M059J (cell line): ENCODE measurements at regions not wholly inside any gene's neighbourhood (a gene's known extent, or its start where the extent isn't known, plus 50 kb on each side); places are given as distances from the start of the nearest gene placed in this dataset.

Source experiments
- DNase-seq: peaks from one replicate; pipeline ENCODE4 v3.0.0-alpha.2; 2012; ENCODE audit warnings: low read depth

- DNase-seq = peak; percentile 83
These were observed 66.6 kb upstream of the TAF11L2 start for GRCh38 chr5:17431272-17432050.

DNA sequence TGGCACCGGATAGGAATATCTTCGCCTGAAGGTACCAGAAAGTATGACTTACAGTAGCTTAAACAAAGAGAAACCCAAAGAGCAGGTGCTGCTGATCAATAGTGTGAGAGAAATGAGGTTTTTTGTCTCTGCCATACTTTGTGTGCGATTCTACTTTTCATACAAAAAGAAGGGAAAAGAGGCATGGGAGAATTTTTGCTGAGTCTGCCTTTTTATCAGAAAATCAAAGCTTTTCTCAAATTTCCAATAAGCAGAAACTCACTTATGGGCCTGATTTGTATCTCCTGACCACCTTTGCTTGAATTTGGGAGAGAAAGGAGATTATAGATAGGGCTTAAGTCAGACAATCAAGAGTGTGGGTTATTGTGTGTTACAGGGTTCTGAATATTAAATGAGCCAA lies 65.5 kb upstream of the TAF11L2 start:
- no peak for DNase-seq

- DNase-seq = no peak
These were observed 64.6 kb upstream of the TAF11L2 start for GRCh38 chr5:17433406-17433805.

- DNase-seq = no peak
These were observed 63.0 kb upstream of the TAF11L2 start for GRCh38 chr5:17434982-17435381.

DNA sequence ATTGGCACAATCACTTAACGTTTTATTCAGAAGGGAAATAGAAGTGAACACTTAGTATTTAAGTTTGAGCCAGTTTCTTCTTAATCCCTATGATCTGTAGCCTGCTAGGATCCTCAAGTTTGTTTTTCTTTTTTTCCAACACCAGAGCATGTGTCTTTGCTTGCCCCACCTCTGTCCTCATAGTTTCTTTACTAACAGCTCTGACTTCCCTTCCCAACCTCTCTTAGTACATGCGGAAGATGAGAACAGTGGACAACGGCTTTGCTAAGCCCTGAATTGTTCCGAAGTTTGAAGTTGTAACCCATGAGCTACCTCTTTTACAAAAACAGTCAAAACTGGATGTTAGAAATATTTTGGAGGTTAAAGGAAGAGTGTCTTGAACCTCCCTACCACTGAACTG lies 61.7 kb upstream of the TAF11L2 start:
- peak; percentile 27 for DNase-seq

DNA sequence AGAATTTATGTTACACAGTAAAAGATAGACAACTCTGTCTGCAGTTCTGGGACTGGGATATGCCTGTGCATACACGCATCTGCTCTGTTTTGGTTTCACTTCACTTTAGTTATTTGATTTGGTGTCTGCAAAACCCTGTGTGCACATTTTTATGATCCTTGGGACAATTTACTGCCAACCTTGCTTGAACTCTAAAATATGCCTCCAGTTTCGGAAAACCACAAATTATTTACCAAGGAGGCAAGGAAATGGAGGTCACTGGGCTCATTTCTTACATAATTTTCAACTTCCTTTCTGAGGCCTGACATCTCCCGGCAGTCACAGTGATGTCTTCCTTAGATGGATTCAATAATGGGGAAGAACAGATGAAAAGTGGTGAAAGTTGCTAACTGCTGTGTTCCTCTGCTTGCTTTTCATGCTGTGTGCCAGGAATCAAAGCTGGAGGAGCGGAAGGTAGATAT lies 61.2 kb upstream of the TAF11L2 start:
- DNase-seq = peak; percentile 79

DNA sequence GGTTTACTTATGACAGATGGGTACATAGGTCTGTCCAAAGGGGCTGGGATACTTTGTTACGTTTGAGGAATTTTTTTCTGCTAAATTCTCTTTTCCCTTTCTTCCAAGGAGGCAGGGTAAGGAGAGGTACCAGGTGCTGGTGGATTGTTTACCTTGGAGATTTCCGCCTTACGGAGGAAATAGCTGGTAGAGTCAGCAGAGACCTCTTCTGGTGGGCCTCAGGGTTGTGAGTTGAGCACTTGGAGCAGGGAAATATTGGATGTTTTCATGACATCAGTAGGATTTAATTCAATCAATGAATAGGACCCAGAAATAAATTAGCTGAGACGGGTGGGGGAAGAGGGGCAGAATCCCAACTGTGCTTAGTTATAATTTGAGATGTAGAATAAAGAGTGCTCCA lies 60.0 kb upstream of the TAF11L2 start:
- DNase-seq = no peak

DNA sequence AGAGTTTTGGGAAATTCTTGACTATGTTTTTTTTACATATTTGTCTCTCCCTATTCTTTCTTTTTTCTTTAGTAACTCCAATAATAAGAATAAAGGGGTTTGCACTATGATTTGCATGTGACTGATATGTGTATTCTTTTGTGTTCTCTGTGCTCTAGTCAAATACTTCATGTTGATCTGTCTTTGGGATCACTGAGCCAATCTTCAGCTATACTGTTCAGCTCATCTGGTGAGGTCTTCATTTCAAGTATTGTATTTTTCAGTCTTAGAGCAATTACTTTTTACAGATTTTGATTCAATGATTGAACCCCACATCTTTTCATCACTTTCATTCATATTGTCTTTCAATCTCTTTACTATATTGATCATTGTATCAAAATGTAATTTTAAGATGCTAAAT lies 58.1 kb upstream of the TAF11L2 start:
- DNase-seq = no peak

GRCh38 chr5:17440766-17441165 lies 57.3 kb upstream of the TAF11L2 start:
- DNase-seq = peak; percentile 53

- DNase-seq = peak; percentile 92
These were observed 56.7 kb upstream of the TAF11L2 start for GRCh38 chr5:17441351-17441750.

DNA sequence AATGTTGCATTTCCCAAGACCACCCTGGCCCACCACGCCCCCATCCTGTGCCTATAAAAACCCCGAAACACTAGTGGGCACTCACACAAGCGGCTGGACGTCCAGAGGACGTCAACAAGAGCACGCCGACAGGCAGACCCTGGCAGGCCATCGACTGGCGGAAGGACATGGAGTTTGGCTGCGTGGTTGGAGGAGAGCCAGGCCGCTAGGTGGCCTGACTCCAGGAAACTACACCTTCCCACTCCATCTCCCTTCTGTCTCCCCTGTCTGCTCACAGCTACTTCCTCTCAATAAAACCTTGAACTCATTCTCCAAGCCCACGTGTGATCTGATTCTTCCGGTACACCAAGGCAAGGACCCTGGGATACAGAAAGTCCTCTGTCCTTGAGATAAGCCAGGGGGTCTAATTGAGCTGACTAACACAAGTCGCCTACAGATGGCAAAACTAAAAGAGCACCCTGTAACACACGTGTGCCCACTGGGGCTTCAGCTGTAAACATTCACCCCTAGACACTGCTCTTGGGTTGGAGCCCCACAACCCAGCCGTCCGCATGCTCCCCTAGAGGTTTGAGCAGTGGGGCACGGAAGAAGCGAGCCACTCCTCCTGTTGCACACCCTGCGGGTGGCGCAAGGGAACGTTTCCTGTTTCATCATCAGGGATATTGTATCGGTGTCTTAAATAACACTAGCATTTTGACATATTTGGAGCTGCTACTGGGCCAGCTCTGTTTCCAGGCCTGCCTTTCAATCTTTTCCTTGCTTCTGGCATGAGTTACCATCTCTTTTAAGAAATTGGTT lies 54.5 kb upstream of the TAF11L2 start:
- no peak for DNase-seq

DNA sequence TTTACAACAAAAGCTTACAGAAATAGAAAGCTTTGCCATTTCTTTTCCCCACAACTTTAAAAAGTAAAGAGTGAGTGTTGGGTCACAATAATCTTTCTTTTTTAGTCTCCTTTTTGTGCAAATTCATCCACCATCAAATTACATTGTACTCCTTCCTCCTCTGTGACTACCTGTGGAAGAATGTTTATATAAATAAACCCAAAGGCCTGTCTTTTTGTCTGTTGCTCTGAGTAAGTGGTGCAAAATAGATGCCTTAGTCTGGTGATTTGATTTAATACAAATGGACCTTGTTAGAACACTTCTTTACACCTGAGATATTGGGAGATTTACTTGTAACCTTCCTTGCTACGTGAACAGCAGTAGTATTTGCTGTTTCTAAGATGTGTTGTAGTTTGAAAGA lies 53.5 kb upstream of the TAF11L2 start:
- peak; percentile 37 for DNase-seq

GRCh38 chr5:17445185-17445584 lies 52.8 kb upstream of the TAF11L2 start:
- DNase-seq = no peak
